ENCODE measurements at regions not wholly inside any gene's neighbourhood (a gene's known extent, or its start where the extent isn't known, plus 50 kb on each side); places are given as distances from the start of the nearest gene placed in this dataset.

GRCh38 chr3:106825962-106826605, 551.2 kb upstream of the CCDC54 start:
- TF ChIP-seq, protein P1, sequence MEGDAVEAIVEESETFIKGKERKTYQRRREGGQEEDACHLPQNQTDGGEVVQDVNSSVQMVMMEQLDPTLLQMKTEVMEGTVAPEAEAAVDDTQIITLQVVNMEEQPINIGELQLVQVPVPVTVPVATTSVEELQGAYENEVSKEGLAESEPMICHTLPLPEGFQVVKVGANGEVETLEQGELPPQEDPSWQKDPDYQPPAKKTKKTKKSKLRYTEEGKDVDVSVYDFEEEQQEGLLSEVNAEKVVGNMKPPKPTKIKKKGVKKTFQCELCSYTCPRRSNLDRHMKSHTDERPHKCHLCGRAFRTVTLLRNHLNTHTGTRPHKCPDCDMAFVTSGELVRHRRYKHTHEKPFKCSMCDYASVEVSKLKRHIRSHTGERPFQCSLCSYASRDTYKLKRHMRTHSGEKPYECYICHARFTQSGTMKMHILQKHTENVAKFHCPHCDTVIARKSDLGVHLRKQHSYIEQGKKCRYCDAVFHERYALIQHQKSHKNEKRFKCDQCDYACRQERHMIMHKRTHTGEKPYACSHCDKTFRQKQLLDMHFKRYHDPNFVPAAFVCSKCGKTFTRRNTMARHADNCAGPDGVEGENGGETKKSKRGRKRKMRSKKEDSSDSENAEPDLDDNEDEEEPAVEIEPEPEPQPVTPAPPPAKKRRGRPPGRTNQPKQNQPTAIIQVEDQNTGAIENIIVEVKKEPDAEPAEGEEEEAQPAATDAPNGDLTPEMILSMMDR (IDR thresholded peaks at IDR 0.05; ENCODE audit: insufficient read depth, low read length): no peak
- H3K4me3 ChIP-seq (ENCODE audit: low read depth, low read length): no peak overlapping the region
- DNase-seq (ENCODE audit: low read depth): peak; percentile 89

GRCh38 chr3:106826791-106827311, 550.4 kb upstream of the CCDC54 start:
- TF ChIP-seq, protein P1 (IDR thresholded peaks at IDR 0.05; ENCODE audit: insufficient read depth, low read length): no peak
- no peak for DNase-seq (ENCODE audit: low read depth)
- H3K4me3 ChIP-seq (ENCODE audit: low read depth, low read length): no peak overlapping the region

DNA sequence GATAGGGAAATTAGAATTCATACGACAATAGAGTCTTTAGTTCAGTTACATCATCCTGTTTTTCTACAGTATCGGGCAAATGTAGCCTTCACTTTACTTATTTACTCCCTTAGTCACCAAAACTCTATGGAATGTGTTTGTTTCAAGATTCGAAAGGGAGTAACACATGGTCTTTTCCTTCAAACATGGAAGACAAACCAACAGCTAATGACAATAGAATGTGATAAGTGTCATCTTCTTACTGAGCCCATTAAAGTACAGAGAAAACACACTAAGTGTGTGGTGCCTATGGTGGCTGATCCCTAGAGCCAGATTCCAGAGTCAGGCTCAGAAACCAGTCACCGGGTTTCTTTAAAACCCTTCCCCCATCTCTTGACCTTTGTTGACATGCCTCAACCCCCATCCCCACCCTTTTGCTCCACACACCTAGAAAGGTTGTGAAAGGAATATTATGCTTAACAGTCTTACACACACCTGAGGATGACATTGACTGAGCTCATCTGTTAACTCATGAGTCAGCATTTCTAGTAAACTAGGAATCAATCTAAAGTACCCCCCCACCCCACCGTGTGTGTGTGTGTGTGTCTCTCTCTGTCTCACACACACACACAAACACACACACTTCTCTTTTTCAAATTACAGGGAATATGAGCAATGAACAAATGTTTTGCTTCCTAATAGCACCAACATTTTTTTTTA, 549.6 kb upstream of the CCDC54 start:
- TF ChIP-seq, protein P1 (IDR thresholded peaks at IDR 0.05; ENCODE audit: insufficient read depth, low read length): no peak
- no peak overlapping the region for H3K4me3 ChIP-seq (ENCODE audit: low read depth, low read length)
- DNase-seq (ENCODE audit: low read depth): no peak

DNA sequence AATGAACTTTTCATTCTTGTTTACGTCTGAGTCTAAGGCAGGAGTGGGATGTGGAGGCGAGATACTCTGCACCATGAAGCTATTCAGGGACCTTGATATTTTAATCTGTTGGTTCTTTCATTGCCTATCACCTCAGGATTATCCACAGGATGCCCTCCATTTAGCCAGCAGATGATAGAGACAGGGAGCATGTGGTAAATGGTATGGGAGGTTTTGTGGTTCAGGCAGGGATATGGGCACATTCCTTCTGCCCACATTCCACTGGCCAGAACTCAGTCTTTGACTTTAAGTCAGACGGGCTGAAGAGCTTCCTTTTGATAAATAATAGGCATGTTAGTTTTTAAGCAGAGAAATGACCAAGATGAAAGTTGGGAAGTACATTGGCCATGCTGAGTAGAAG, 548.0 kb upstream of the CCDC54 start:
- TF ChIP-seq, protein P1 (IDR thresholded peaks at IDR 0.05; ENCODE audit: insufficient read depth, low read length): no peak
- peak; percentile 27 for DNase-seq (ENCODE audit: low read depth)

GRCh38 chr3:106830334-106830733, 546.9 kb upstream of the CCDC54 start:
- no peak overlapping the region for H3K4me3 ChIP-seq (ENCODE audit: low read depth, low read length)
- DNase-seq (ENCODE audit: low read depth): no peak
- TF ChIP-seq, protein P1 (IDR thresholded peaks at IDR 0.05; ENCODE audit: insufficient read depth, low read length): no peak

More for the DNA sequence above, 548.0 kb upstream of the CCDC54 start:
- no peak overlapping the region for H3K4me3 ChIP-seq (ENCODE audit: low read depth, low read length)

GRCh38 chr3:106836906-106837305, 540.3 kb upstream of the CCDC54 start:
- peak overlapping the region; percentile 2 for H3K4me3 ChIP-seq (ENCODE audit: low read depth, low read length)
- DNase-seq (ENCODE audit: low read depth): peak; percentile 46
- TF ChIP-seq, protein P1 (IDR thresholded peaks at IDR 0.05; ENCODE audit: insufficient read depth, low read length): no peak
